Left forelimb (tissue), 1 donor: ENCODE measurements at regions not wholly inside any gene's neighbourhood (a gene's known extent, or its start where the extent isn't known, plus 50 kb on each side); places are given as distances from the start of the nearest gene placed in this dataset.

Source experiments
- DNase-seq: peaks from one replicate; pipeline ENCODE4 v3.0.0-alpha.2; 2018; ENCODE audit warnings: low spot score

- no peak for DNase-seq
Observed at GRCh38 chr2:128493880-128494279, 175.2 kb upstream of the HS6ST1 start.

- DNase-seq = no peak
Observed at GRCh38 chr2:128494307-128494639, 175.6 kb upstream of the HS6ST1 start.

- DNase-seq = no peak
Observed at GRCh38 chr2:128494640-128495321, 176.1 kb upstream of the HS6ST1 start.

GRCh38 chr2:128495996-128496547 is 177.4 kb upstream of the HS6ST1 start:
- DNase-seq = no peak

GRCh38 chr2:128496700-128497099 is 178.0 kb upstream of the HS6ST1 start:
- peak; percentile 23 for DNase-seq

- DNase-seq = no peak
Observed at GRCh38 chr2:128497461-128497860, 178.8 kb upstream of the HS6ST1 start.

GRCh38 chr2:128498086-128498485 is 179.4 kb upstream of the HS6ST1 start:
- DNase-seq = no peak

- no peak for DNase-seq
Observed at GRCh38 chr2:128498589-128498988, 179.9 kb upstream of the HS6ST1 start.

GRCh38 chr2:128499367-128500137 is 180.9 kb upstream of the HS6ST1 start:
- no peak for DNase-seq

- no peak for DNase-seq
Observed at GRCh38 chr2:128500138-128500800, 181.6 kb upstream of the HS6ST1 start.

GRCh38 chr2:128501006-128501690 is 182.5 kb upstream of the HS6ST1 start:
- no peak for DNase-seq

GRCh38 chr2:128501700-128502099 is 183.0 kb upstream of the HS6ST1 start:
- DNase-seq = peak; percentile 30

- no peak for DNase-seq
Observed at GRCh38 chr2:128502200-128502599, 183.5 kb upstream of the HS6ST1 start.

GRCh38 chr2:128502638-128503246 is 184.1 kb upstream of the HS6ST1 start:
- DNase-seq = peak; percentile 26

- DNase-seq = peak; percentile 36
Observed at GRCh38 chr2:128503399-128504245, 185.0 kb upstream of the HS6ST1 start.

- DNase-seq = peak; percentile 60
Observed at GRCh38 chr2:128504246-128505149, 185.8 kb upstream of the HS6ST1 start.

- DNase-seq = no peak
Observed at GRCh38 chr2:128505150-128505490, 186.5 kb upstream of the HS6ST1 start.

- peak; percentile 61 for DNase-seq
Observed at GRCh38 chr2:128505575-128506526, 187.2 kb upstream of the HS6ST1 start.

- DNase-seq = peak; percentile 44
Observed at GRCh38 chr2:128506534-128506933, 187.9 kb upstream of the HS6ST1 start.
